GM12892 (cell line): ENCODE measurements at regions not wholly inside any gene's neighbourhood (a gene's known extent, or its start where the extent isn't known, plus 50 kb on each side); places are given as distances from the start of the nearest gene placed in this dataset.
"Not testable (repeated sequence)": the region's sequence is repeated elsewhere in the genome, so short reads cannot be mapped to it uniquely, and the experiment has no call there.

ENCODE experiments used
- DNase-seq: peaks from one replicate; pipeline ENCODE4 v3.0.0; 2011; ENCODE audit not compliant: insufficient read length
- FAIRE-seq: peaks from 2 replicates; lab custom pipeline; 2011; peaks lifted over from hg19 to GRCh38; lab: Jason Lieb, UNC
- POLR2A ChIP-seq: IDR thresholded peaks from 2 replicates; pipeline ENCODE4 v1.6.1; 2011; ENCODE audit warnings: low read depth, low read length, control low read depth
- POLR2AphosphoS5 ChIP-seq: IDR thresholded peaks from 2 replicates; pipeline ENCODE4 v1.6.1; 2011; ENCODE audit warnings: low read depth, low read length, control low read depth
- TAF1 ChIP-seq: IDR thresholded peaks from 2 replicates; pipeline ENCODE4 v1.6.1; 2011; ENCODE audit warnings: low read depth, mild to moderate bottlenecking, control low read depth, low read length, borderline replicate concordance

DNA sequence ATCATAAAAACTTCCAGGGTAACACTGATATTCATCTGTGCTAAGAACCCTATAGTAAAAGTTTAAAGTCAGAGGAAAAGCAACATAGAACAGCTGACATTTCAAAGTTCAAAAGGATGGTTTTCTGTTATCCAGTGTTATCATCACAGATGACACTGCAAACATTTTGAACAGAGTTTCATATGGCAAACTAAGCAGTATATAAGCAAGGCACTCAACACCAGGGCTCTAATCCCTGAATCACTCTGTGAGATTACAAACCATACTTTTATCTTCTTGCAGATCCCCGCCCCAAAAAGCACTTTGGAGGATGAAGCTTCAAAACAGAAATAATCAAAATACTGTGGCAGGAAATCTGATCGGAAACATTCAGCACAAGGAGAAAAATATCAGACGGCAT, 508.2 kb upstream of the KIF2B start:
- FAIRE-seq: no peak
- TF ChIP-seq POLR2A (no peak), POLR2AphosphoS5 (no peak), TAF1 (no peak)
- no peak for DNase-seq

DNA sequence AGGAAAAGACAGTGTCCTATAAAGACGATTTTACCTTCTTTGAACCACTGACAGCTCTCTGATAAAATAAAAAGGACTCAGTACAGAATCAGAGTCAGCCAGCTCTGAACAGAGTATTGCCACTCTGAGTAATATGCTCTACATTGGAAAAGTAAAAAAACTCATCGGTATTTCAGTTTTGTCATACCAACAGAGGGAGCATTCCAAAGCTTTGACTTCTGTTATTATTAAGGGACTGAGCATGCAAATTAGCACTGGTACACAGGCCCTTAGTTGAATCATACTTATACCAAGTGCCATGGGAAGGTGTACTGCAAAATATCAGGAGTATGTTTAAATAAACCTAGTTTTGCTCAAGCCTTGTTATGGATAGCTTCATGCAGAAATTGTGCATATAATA, 509.0 kb upstream of the KIF2B start:
- FAIRE-seq (no peak), DNase-seq (no peak)
- TF ChIP-seq TAF1 (no peak), POLR2A (no peak), POLR2AphosphoS5 (no peak)

DNA sequence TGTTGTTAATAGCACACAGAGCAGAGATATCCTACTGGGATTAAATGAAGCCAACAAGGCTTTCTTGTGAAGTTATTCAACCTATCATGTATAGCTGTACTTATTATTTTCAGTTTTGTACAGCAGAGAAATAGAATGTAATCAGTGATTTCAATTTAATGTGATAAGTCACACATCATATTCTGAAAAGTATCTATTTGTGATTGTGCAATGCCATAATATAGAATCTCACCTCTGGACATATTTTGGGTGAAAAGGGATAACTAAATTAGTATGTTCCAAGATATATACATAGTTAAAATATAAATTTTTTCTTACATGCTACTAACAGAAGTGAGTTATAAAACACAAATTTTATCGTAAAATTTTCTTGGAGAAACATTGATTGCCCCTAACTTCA, 544.3 kb upstream of the KIF2B start:
- no peak for TF ChIP-seq POLR2AphosphoS5
- no peak for TF ChIP-seq TAF1
- no peak for TF ChIP-seq POLR2A
- FAIRE-seq (no peak), DNase-seq (no peak)

GRCh38 chr17:53273126-53273525, 549.6 kb upstream of the KIF2B start:
- TF ChIP-seq TAF1: no peak
- no peak for TF ChIP-seq POLR2AphosphoS5
- no peak for TF ChIP-seq POLR2A
- FAIRE-seq: no peak
- DNase-seq: no peak

- TF ChIP-seq TAF1 (no peak), POLR2AphosphoS5 (no peak), POLR2A (no peak)
- no peak for DNase-seq
- FAIRE-seq: no peak
Observed at GRCh38 chr17:53270936-53271335, 551.8 kb upstream of the KIF2B start.

DNA sequence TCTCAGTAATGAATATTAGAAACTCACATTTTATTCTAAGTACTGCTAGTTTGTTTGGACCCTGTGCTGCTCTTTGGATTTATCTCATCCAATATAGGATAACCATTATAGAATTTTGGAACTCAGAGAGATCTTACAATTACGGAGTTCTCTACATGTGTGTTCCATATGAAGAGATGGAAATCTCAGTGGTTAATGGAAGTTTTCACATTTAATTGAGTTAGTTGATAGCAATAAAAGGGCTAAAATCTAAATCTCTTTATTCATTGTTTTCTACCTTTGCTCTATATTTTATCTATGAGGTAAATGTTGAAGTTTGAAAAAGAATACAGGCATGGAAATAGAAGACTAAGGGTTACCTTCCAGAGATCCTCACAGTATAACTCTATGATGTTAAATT, 558.0 kb upstream of the KIF2B start:
- DNase-seq (no peak), FAIRE-seq (no peak)
- no peak for TF ChIP-seq TAF1
- no peak for TF ChIP-seq POLR2A
- no peak for TF ChIP-seq POLR2AphosphoS5

DNA sequence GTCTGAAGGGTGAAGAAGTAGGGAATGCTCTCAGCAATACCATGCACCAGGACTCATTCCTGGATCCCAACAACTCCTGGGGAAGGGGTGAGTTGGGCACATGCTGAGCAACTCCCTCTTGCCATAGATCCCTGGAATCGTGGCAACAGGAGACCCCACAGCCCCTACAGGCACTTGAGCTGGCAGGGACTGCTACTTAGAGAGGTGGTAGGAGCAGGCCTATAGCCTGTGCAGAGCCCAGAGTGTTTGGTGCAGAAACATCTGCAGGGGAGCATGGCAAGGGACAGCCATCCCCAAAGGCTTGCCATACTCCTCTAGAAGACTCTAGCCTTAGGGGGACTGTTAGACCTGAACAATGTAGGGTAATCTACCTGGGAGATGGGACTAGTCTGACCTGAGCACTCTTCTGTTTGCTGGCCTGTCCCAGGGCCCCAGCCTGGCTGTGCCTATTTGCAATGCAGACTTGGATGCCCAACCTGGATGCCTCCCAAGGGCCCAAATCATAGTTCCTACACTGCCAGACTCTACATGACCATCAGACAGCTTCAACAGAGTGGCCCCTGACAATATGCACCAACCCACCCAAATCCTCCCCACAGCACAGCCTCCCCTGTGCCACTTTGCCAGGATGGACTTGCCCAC, 568.6 kb upstream of the KIF2B start:
- TF ChIP-seq POLR2A (no peak), TAF1 (no peak)
- no peak for DNase-seq
- no peak for FAIRE-seq

- DNase-seq: no peak
- FAIRE-seq: no peak
Observed at GRCh38 chr17:53249036-53249435, 573.7 kb upstream of the KIF2B start.

DNA sequence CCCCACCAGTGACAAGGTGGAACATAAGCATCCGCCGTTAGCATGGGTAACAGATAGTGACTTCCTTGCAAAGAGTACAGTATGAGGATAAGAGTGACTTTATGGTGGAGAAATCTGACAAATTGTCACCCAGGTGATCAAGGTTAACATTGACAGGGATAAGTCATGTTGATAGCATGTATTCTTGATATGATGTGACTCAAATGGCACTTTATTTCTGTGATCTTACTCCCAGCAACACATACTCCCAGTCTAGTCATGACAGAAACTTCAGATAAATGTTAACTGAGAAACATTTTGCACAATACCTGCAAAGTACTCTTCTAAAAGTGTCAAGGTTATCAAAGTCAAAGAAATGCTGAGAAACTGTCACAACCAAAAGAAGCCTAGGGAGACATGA, 588.6 kb upstream of the KIF2B start:
- no peak for TF ChIP-seq POLR2A
- no peak for TF ChIP-seq POLR2AphosphoS5
- TF ChIP-seq TAF1: no peak
- FAIRE-seq: no peak

More at GRCh38 chr17:53249036-53249435, 573.7 kb upstream of the KIF2B start:
- TF ChIP-seq TAF1 (no peak), POLR2A (no peak), POLR2AphosphoS5 (no peak)

DNA sequence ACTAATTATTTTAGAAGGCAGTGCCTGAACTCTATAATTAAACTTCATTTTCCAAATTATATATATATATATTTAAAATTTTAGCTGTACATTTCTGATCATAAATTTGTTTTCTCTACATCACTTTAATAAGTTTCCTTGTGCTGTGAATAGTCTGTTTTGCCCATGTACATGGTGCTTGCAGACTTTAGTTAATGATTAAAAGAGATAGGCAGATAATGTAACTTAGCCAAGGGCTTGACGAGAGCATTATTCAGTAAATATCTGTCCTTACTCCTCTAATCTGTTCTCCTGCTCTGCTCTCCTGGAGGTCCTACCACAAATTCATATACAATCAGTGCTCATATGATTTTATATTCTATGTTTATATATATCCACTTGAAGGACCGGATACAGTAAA, 595.2 kb upstream of the KIF2B start:
- FAIRE-seq: no peak

More for the DNA sequence above, 588.6 kb upstream of the KIF2B start:
- DNase-seq: no peak

GRCh38 chr17:53227111-53227510, 595.6 kb upstream of the KIF2B start:
- FAIRE-seq (no peak), DNase-seq (no peak)
- TF ChIP-seq TAF1: no peak
- TF ChIP-seq POLR2A: no peak
- no peak for TF ChIP-seq POLR2AphosphoS5

More for the DNA sequence above, 595.2 kb upstream of the KIF2B start:
- no peak for DNase-seq
- TF ChIP-seq TAF1 (no peak), POLR2A (no peak), POLR2AphosphoS5 (no peak)

- no peak for TF ChIP-seq POLR2AphosphoS5
- TF ChIP-seq TAF1: no peak
- TF ChIP-seq POLR2A: no peak
- no peak for FAIRE-seq
- DNase-seq: no peak
Observed at GRCh38 chr17:53219821-53220220, 602.9 kb upstream of the KIF2B start.

GRCh38 chr17:53218723-53219122, 604.0 kb upstream of the KIF2B start:
- FAIRE-seq: no peak

DNA sequence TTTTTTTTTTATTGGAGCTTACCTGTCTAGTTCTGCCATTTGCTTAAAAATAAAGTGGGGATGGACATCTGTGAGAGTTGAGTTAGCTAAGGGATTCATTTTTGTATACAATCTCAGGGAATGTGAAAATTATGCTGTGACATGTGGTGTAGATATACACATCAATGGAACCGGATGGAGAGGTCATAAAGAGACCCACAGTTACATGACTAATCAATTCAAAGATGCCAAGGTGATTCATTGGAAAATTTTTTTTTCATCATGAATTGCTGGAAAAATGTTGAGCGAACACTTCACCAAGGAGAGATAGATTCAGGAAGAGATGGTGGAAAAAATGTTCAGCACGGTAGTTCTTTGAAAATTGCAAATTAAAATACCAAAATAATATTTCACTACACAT, 605.4 kb upstream of the KIF2B start:
- no peak for TF ChIP-seq POLR2AphosphoS5
- TF ChIP-seq POLR2A: no peak
- TF ChIP-seq TAF1: no peak
- FAIRE-seq (no peak), DNase-seq (no peak)

More at GRCh38 chr17:53218723-53219122, 604.0 kb upstream of the KIF2B start:
- TF ChIP-seq POLR2A: no peak
- no peak for TF ChIP-seq POLR2AphosphoS5
- TF ChIP-seq TAF1: no peak
- DNase-seq: no peak

- FAIRE-seq, DNase-seq: not testable (repeated sequence)
Observed at GRCh38 chr17:53208935-53209334, 613.8 kb upstream of the KIF2B start.
